Loucy (cell line): ENCODE measurements at regions not wholly inside any gene's neighbourhood (a gene's known extent, or its start where the extent isn't known, plus 50 kb on each side); places are given as distances from the start of the nearest gene placed in this dataset.

Experiments
- H2AFZ ChIP-seq: fragments of 200-600 bp; sonication (generic); 2 replicates; pipeline ENCODE4 v1.6.0; 2016; ENCODE audit warnings: antibody characterized with exemption, mild to moderate bottlenecking, low read length, moderate library complexity
- H3F3A ChIP-seq: fragments of 200-600 bp; 2 replicates; pipeline ENCODE4 v1.6.0; 2016; ENCODE audit warnings: antibody characterized with exemption, low read depth, mild to moderate bottlenecking
- H3K27me3 ChIP-seq: fragments of 200-600 bp; sonication (generic); 2 replicates; pipeline ENCODE4 v1.6.1; 2014; ENCODE audit warnings: low read length, mild to moderate bottlenecking; ENCODE audit not compliant: insufficient read depth, poor library complexity, severe bottlenecking
- H3K36me3 ChIP-seq: fragments of 200-600 bp; sonication (generic); 2 replicates; pipeline ENCODE4 v1.6.1; 2016; ENCODE audit warnings: low read length; ENCODE audit not compliant: insufficient read depth
- H3K4me1 ChIP-seq: fragments of 200-600 bp; sonication (generic); 2 replicates; pipeline ENCODE4 v1.5.1; 2014; ENCODE audit warnings: low read length, mild to moderate bottlenecking; ENCODE audit not compliant: insufficient read depth, poor library complexity, severe bottlenecking
- H3K4me2 ChIP-seq: fragments of 200-600 bp; sonication (generic); 2 replicates; pipeline ENCODE4 v1.6.0; 2014; ENCODE audit warnings: antibody characterized with exemption, low read length, low read depth, mild to moderate bottlenecking; ENCODE audit not compliant: poor library complexity, severe bottlenecking
- H3K4me3 ChIP-seq: fragments of 200-600 bp; sonication (generic); 2 replicates; pipeline ENCODE4 v1.5.1; 2014; ENCODE audit warnings: low read length, mild to moderate bottlenecking, mixed read lengths; ENCODE audit not compliant: poor library complexity, severe bottlenecking
- H3K79me2 ChIP-seq: fragments of 200-600 bp; sonication (generic); 2 replicates; pipeline ENCODE4 v1.6.1; 2014; ENCODE audit warnings: low read length; ENCODE audit not compliant: insufficient read depth
- H3K9ac ChIP-seq: fragments of 200-600 bp; sonication (generic); 2 replicates; pipeline ENCODE4 v1.6.0; 2014; ENCODE audit warnings: mild to moderate bottlenecking, low read depth, low read length, moderate library complexity; ENCODE audit not compliant: poor library complexity, severe bottlenecking
- H3K9me2 ChIP-seq: fragments of 200-600 bp; sonication (generic); replicated peaks from 2 replicates; pipeline ENCODE4 v1.6.1; 2016; ENCODE audit warnings: low read depth, low read length, mixed read lengths
- H3K9me3 ChIP-seq: fragments of 200-600 bp; sonication (generic); 2 replicates; pipeline ENCODE4 v1.6.1; 2014; ENCODE audit warnings: mild to moderate bottlenecking, antibody characterized with exemption, low read length, low read depth; ENCODE audit not compliant: insufficient read depth
- H4K20me1 ChIP-seq: fragments of 200-600 bp; sonication (generic); 2 replicates; pipeline ENCODE4 v1.6.0; 2014; ENCODE audit warnings: antibody characterized with exemption, low read length, mild to moderate bottlenecking; ENCODE audit not compliant: insufficient read depth, poor library complexity, severe bottlenecking
- CTCF ChIP-seq: fragments of 200-600 bp; sonication (generic); conservative IDR thresholded peaks from 2 replicates; pipeline ENCODE4 v1.5.1; 2014; ENCODE audit warnings: mild to moderate bottlenecking, antibody characterized with exemption, low read length
- EZH2phosphoT487 ChIP-seq: fragments of 200-600 bp; IDR thresholded peaks from 2 replicates; pipeline ENCODE4 v1.6.1; 2018; ENCODE audit warnings: antibody characterized with exemption, mild to moderate bottlenecking, moderate library complexity, borderline replicate concordance

DNA sequence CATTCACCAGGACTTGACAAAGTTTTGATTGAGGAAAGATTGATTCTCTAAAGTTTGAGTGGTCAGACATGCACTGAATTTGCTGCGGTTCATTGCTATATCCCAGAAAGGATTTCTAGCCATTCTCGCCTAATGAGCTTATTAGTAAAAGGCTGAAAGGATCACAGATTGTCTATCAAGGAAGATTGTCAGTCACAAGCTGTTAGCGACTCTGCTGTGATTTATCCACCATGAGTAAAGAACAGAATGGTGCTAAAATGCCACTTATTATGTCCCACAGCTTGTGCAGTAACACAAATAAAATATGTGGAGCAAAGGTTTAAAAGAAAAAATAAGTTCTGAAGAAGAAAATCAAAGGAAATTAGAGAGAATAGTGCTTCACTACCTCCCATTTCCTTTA lies 701.2 kb upstream of the CDH7 start:
- H4K20me1 ChIP-seq, result no peaks in the 10 kb centered on the region
- H3K9me3 ChIP-seq, result no peaks in the 10 kb centered on the region
- no peaks in the 10 kb centered on the region for H3K9me2 ChIP-seq
- H3K4me1 ChIP-seq, result no peaks in the 10 kb centered on the region
- H2AFZ ChIP-seq, result no peak overlapping the region
- no peaks in the 10 kb centered on the region for H3K79me2 ChIP-seq
- no peaks in the 10 kb centered on the region for H3K27me3 ChIP-seq
- H3K4me2 ChIP-seq, result no peak overlapping the region
- H3K9ac ChIP-seq, result no peak overlapping the region
- TF ChIP-seq CTCF, result no peak
- TF ChIP-seq EZH2phosphoT487, result no peak
- no peaks in the 10 kb centered on the region for H3K36me3 ChIP-seq
- H3K4me3 ChIP-seq, result no peak overlapping the region
- H3F3A ChIP-seq, result no peaks in the 10 kb centered on the region

- no peaks in the 10 kb centered on the region for H3F3A ChIP-seq
- no peaks in the 10 kb centered on the region for H3K9me3 ChIP-seq
- H3K36me3 ChIP-seq, result no peaks in the 10 kb centered on the region
- H3K9me2 ChIP-seq, result no peaks in the 10 kb centered on the region
- H4K20me1 ChIP-seq, result no peaks in the 10 kb centered on the region
- no peak overlapping the region for H3K4me2 ChIP-seq
- H3K27me3 ChIP-seq, result no peaks in the 10 kb centered on the region
- no peaks in the 10 kb centered on the region for H3K4me1 ChIP-seq
- H3K79me2 ChIP-seq, result no peaks in the 10 kb centered on the region
- TF ChIP-seq EZH2phosphoT487 (no peak), CTCF (no peak)
- no peak overlapping the region for H3K9ac ChIP-seq
- no peak overlapping the region for H3K4me3 ChIP-seq
- H2AFZ ChIP-seq, result no peak overlapping the region
These were observed 711.2 kb upstream of the CDH7 start for GRCh38 chr18:65039578-65039977.

DNA sequence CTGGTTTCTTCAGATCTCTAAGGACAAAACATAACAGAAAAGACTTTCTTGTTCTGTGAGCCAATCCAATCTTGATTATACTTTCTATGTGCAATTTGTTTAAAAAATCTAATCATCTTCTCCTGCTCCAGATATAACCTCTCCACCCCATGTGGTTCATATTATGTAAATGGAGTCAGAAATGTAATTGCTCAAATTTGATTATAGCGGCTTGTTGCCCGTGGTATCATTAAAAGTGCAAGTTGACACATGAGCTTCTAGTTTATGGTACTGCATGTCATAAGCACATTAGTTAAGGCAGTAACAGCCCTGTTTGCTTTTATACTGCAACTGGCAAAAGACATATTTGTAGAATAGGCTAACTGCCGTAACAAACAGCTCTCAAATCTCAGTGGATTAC lies 715.1 kb upstream of the CDH7 start:
- H3K4me2 ChIP-seq, result no peak overlapping the region
- H3K79me2 ChIP-seq, result no peaks in the 10 kb centered on the region
- H3K9me2 ChIP-seq, result no peaks in the 10 kb centered on the region
- H3K9ac ChIP-seq, result no peak overlapping the region
- H3K9me3 ChIP-seq, result no peaks in the 10 kb centered on the region
- no peaks in the 10 kb centered on the region for H4K20me1 ChIP-seq
- H3K4me1 ChIP-seq, result no peaks in the 10 kb centered on the region
- H3K4me3 ChIP-seq, result no peak overlapping the region
- no peaks in the 10 kb centered on the region for H3F3A ChIP-seq
- TF ChIP-seq EZH2phosphoT487 (no peak), CTCF (no peak)
- H3K36me3 ChIP-seq, result no peaks in the 10 kb centered on the region
- H2AFZ ChIP-seq, result no peak overlapping the region
- no peaks in the 10 kb centered on the region for H3K27me3 ChIP-seq
